ENCODE measurements at regions not wholly inside any gene's neighbourhood (a gene's known extent, or its start where the extent isn't known, plus 50 kb on each side); places are given as distances from the start of the nearest gene placed in this dataset.

DNA sequence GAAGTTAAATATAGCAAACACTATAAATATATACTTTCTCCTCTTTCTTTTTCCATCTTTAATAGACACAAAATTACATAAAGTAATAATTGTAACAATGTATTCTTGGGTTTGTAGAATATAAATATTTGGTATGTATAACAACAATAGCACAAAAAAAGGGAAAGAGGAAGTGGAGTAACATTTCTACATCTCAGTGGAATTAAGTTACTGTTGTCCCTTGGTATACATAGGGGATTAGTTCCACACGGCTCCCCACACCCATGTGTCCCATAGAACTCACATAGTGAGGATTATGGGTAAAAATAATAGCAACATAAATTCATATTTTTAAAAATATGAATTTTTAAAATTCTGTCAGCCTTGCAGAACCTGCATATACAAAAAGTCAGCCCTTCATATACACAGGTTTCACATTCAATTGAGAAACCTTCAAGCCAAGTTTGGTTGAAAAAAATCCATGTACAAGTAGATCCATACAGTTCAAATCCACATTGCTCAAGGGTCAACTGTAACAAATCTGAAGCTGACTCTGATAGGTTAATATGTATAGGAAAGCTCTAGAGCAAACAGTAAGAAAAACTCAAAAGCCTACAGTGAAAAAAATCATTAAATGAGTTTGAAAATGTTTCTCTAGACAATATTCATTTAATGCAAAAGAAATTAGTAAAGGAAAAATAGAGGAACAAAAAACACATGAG, 92.4 kb downstream of the HYCC1 start:
- Histone ChIP-seq H3K4me2 (ENCODE audit: control insufficient read depth, extremely low read depth, insufficient read depth, low read depth, low read length) (no peak overlapping the region), H3K4me1 (ENCODE audit: control insufficient read depth, extremely low read depth, insufficient read depth, low read length) (no peaks in the 10 kb centered on the region), H3K9me3 (ENCODE audit: control insufficient read depth, low read depth, low read length) (no peaks in the 10 kb centered on the region), H3K27ac (ENCODE audit: control insufficient read depth, insufficient read depth, low read length) (no peak overlapping the region), H3K36me3 (ENCODE audit: control insufficient read depth in 2 of 2, extremely low read depth in 1 of 2, insufficient read depth in 2 of 2, low read length in 2 of 2) (no peaks in the 10 kb centered on the region), H3K79me2 (ENCODE audit: control insufficient read depth, insufficient read depth, low read length) (no peaks in the 10 kb centered on the region), H3K27me3 (ENCODE audit: control insufficient read depth, extremely low read depth, insufficient read depth, low read length) (no peaks in the 10 kb centered on the region), H4K20me1 (ENCODE audit: control insufficient read depth, extremely low read depth, insufficient read depth, low read length) (no peaks in the 10 kb centered on the region), H3K9ac (ENCODE audit: control insufficient read depth, extremely low read depth, insufficient read depth, low read length) (no peak overlapping the region), H3K4me3 (ENCODE audit: control insufficient read depth in 2 of 3, extremely low read depth in 1 of 3, insufficient read depth in 2 of 3, low read depth in 1 of 3, low read length in 3 of 3) (no peak overlapping the region), H2AFZ (ENCODE audit: control insufficient read depth, low read length) (no peak overlapping the region), H3K9me1 (ENCODE audit: control insufficient read depth, extremely low read depth, insufficient read depth, low read length) (no peaks in the 10 kb centered on the region)
- FAIRE-seq (no peak), DNase-seq (ENCODE audit: low read depth, low spot score) (no peak)
- dilution Hi-C loops (cut with MboI; ENCODE audit: extremely low pct_ligation_motif_present, low sequenced_read_pairs), result no loop called here
- TF ChIP-seq CTCF (optimal IDR thresholded peaks at IDR 0.05 in 1 of 3, IDR thresholded peaks at IDR 0.05 in 1 of 3, conservative IDR thresholded peaks at IDR 0.05 in 1 of 3; ENCODE audit: extremely low read depth in 1 of 3, insufficient read depth in 2 of 3, low read length in 3 of 3), result no peak
- TF ChIP-seq EZH2 (IDR thresholded peaks at IDR 0.05; ENCODE audit: low read length), result no peak

DNA sequence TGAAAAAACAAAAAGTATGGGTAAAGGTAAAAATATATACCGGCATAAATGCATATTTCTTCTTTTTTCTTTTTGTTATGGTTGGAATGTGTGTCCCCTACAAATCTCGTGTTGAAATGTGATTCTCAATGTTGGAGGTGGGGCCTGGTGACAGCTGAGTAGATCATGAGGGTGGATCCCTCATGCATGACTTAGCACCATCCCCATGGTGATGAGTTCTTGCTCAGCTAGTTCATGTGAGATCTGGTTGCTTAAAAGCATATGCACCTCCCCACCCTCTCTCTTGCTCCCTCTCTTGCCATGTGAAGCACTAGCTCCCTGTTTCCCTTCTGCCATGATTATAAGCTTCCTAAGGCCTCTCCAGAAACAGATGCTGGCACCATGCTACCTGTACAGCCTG, 93.3 kb downstream of the HYCC1 start:
- FAIRE-seq, result peak; percentile 36

More for the DNA sequence above, 93.3 kb downstream of the HYCC1 start:
- Histone ChIP-seq H4K20me1 (ENCODE audit: control insufficient read depth, extremely low read depth, insufficient read depth, low read length) (no peaks in the 10 kb centered on the region), H3K36me3 (ENCODE audit: control insufficient read depth in 2 of 2, extremely low read depth in 1 of 2, insufficient read depth in 2 of 2, low read length in 2 of 2) (no peaks in the 10 kb centered on the region), H3K9ac (ENCODE audit: control insufficient read depth, extremely low read depth, insufficient read depth, low read length) (no peak overlapping the region), H3K27ac (ENCODE audit: control insufficient read depth, insufficient read depth, low read length) (no peak overlapping the region), H3K79me2 (ENCODE audit: control insufficient read depth, insufficient read depth, low read length) (no peaks in the 10 kb centered on the region), H3K9me1 (ENCODE audit: control insufficient read depth, extremely low read depth, insufficient read depth, low read length) (no peaks in the 10 kb centered on the region), H3K27me3 (ENCODE audit: control insufficient read depth, extremely low read depth, insufficient read depth, low read length) (no peaks in the 10 kb centered on the region), H3K4me1 (ENCODE audit: control insufficient read depth, extremely low read depth, insufficient read depth, low read length) (no peaks in the 10 kb centered on the region), H3K9me3 (ENCODE audit: control insufficient read depth, low read depth, low read length) (no peaks in the 10 kb centered on the region), H3K4me3 (ENCODE audit: control insufficient read depth in 2 of 3, extremely low read depth in 1 of 3, insufficient read depth in 2 of 3, low read depth in 1 of 3, low read length in 3 of 3) (no peak overlapping the region), H2AFZ (ENCODE audit: control insufficient read depth, low read length) (no peak overlapping the region), H3K4me2 (ENCODE audit: control insufficient read depth, extremely low read depth, insufficient read depth, low read depth, low read length) (no peak overlapping the region)
- TF ChIP-seq CTCF (optimal IDR thresholded peaks at IDR 0.05 in 1 of 3, IDR thresholded peaks at IDR 0.05 in 1 of 3, conservative IDR thresholded peaks at IDR 0.05 in 1 of 3; ENCODE audit: extremely low read depth in 1 of 3, insufficient read depth in 2 of 3, low read length in 3 of 3) (no peak), EZH2 (IDR thresholded peaks at IDR 0.05; ENCODE audit: low read length) (no peak)
- dilution Hi-C loops (cut with MboI; ENCODE audit: extremely low pct_ligation_motif_present, low sequenced_read_pairs), result no loop called here
- no peak for DNase-seq (ENCODE audit: low read depth, low spot score)
